ENCODE measurements at regions not wholly inside any gene's neighbourhood (a gene's known extent, or its start where the extent isn't known, plus 50 kb on each side); places are given as distances from the start of the nearest gene placed in this dataset.

DNA sequence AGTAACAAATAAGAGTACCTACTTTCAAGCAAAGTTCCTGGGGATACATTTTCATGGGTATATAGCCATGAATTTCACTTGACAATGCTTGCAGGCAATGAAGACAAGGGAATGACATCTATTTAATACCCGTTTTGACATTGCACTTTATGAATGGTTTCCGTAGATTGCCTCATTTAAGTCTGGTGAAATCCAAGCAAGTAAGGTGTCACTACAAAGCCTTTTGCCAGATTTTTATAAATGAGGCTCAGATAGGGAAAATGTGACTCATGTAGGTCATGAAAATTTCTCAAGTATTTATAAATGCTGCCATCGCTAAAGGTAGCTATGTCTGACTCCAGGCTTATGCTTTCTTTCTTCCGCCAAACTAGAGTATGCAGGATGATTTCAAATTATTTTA, 644.3 kb downstream of the CDH8 start:
- no peak for TF ChIP-seq PML (IDR thresholded peaks at IDR 0.05; ENCODE audit: low read length)
- TF ChIP-seq RCOR1 (conservative IDR thresholded peaks at IDR 0.05; ENCODE audit: low read depth, low read length), result no peak
- CTCF ChIA-PET, result no interaction called here
- FAIRE-seq, result no peak
- H4K20me1 ChIP-seq (ENCODE audit: control insufficient read depth, insufficient read depth), result no peaks in the 10 kb centered on the region
- POLR2A ChIA-PET, result no interaction called here
- no peaks in the 10 kb centered on the region for H3K36me3 ChIP-seq (ENCODE audit: control insufficient read depth in 2 of 2, insufficient read depth in 2 of 2, low read length in 1 of 2)
- H3K79me2 ChIP-seq (ENCODE audit: control insufficient read depth, insufficient read depth, low read length), result no peaks in the 10 kb centered on the region
- DNase-seq (ENCODE audit: low read depth, low spot score), result no peak
- SMC1A ChIA-PET (ENCODE audit: uncharacterized antibody, unreplicated experiment), result no interaction called here
- H3K27me3 ChIP-seq (replicated peaks in 1 of 2; ENCODE audit: control insufficient read depth in 2 of 2, insufficient read depth in 2 of 2, low read length in 1 of 2), result no peaks in the 10 kb centered on the region
- RAD21 ChIA-PET (ENCODE audit: unreplicated experiment), result no interaction called here
- no peak overlapping the region for H3K4me2 ChIP-seq (ENCODE audit: control insufficient read depth, insufficient read depth)
- no TSS peak for BruUV-seq (replicated peaks)
- WGBS (ENCODE audit: insufficient coverage, insufficient replicate concordance, low lambda C conversion rate, missing lambda C conversion rate), result 55% methylated on average over 4 of the region's 4 CpGs
- H3K4me3 ChIP-seq, result no peak overlapping the region
- H3K9ac ChIP-seq (ENCODE audit: control insufficient read depth, insufficient read depth, low read length), result no peak overlapping the region
- H3K9me3 ChIP-seq (replicated peaks; ENCODE audit: control insufficient read depth, insufficient read depth, low read length), result no peaks in the 10 kb centered on the region
- no peak for ATAC-seq
- in situ Hi-C loops (cut with MboI) (no loop called here), intact Hi-C loops (cut with micrococcal nuclease; ENCODE audit: unreplicated experiment) (no loop called here)
- H3K27ac ChIP-seq (ENCODE audit: control insufficient read depth, insufficient read depth), result no peak overlapping the region
- H3K4me1 ChIP-seq (ENCODE audit: control insufficient read depth, insufficient read depth, low read length), result no peaks in the 10 kb centered on the region
- H2AFZ ChIP-seq (ENCODE audit: control insufficient read depth, low read depth, low read length), result no peak overlapping the region

DNA sequence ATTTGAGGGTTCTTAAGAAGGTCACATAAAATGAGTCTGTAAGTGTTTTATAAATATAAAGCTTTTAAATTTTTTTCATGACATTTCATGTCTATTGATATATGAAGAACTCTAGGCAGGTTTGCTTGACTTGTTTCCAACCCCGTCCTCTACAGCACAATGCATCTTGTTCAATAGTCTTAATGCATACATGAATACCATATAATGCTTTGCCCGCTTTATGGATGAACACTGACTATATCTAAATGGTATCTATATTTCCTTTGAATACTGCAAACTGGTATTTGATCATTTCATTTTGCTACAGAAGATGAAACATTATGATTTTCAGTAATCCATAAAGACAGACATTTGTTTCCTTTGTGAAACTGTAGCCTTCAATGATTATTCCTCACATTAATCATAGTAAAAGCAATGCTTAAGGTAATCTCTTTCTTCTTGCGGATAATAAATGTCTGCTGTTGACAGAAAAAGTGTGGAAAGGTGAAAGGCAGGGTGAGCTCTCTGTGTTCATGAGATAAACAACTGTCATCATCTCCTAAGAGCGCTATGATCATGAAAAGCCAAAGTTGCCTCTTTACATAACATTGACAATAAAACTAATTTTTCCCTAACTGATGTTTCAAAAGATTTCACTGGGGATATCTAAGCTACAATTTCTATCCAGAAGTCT, 645.1 kb downstream of the CDH8 start:
- H2AFZ ChIP-seq (ENCODE audit: control insufficient read depth, low read depth, low read length), result no peak overlapping the region
- in situ Hi-C loops (cut with MboI) (no loop called here), intact Hi-C loops (cut with micrococcal nuclease; ENCODE audit: unreplicated experiment) (no loop called here)
- no peak overlapping the region for H3K4me3 ChIP-seq
- DNase-seq (ENCODE audit: low read depth, low spot score) (no peak), FAIRE-seq (no peak), ATAC-seq (no peak)
- H3K9ac ChIP-seq (ENCODE audit: control insufficient read depth, insufficient read depth, low read length), result no peak overlapping the region
- POLR2A ChIA-PET, result no interaction called here
- no peaks in the 10 kb centered on the region for H3K9me3 ChIP-seq (replicated peaks; ENCODE audit: control insufficient read depth, insufficient read depth, low read length)
- SMC1A ChIA-PET (ENCODE audit: uncharacterized antibody, unreplicated experiment), result no interaction called here
- no peaks in the 10 kb centered on the region for H3K79me2 ChIP-seq (ENCODE audit: control insufficient read depth, insufficient read depth, low read length)
- H3K27ac ChIP-seq (ENCODE audit: control insufficient read depth, insufficient read depth), result no peak overlapping the region
- RAD21 ChIA-PET (ENCODE audit: unreplicated experiment), result no interaction called here
- H3K36me3 ChIP-seq (ENCODE audit: control insufficient read depth in 2 of 2, insufficient read depth in 2 of 2, low read length in 1 of 2), result no peaks in the 10 kb centered on the region
- no peaks in the 10 kb centered on the region for H3K4me1 ChIP-seq (ENCODE audit: control insufficient read depth, insufficient read depth, low read length)
- H4K20me1 ChIP-seq (ENCODE audit: control insufficient read depth, insufficient read depth), result no peaks in the 10 kb centered on the region
- CTCF ChIA-PET, result no interaction called here
- H3K4me2 ChIP-seq (ENCODE audit: control insufficient read depth, insufficient read depth), result no peak overlapping the region
- BruUV-seq (replicated peaks), result no TSS peak
- WGBS (ENCODE audit: insufficient coverage, insufficient replicate concordance, low lambda C conversion rate, missing lambda C conversion rate), result 8% methylated on average over 4 of the region's 4 CpGs
- no peaks in the 10 kb centered on the region for H3K27me3 ChIP-seq (replicated peaks in 1 of 2; ENCODE audit: control insufficient read depth in 2 of 2, insufficient read depth in 2 of 2, low read length in 1 of 2)
- no peak for TF ChIP-seq SRF (IDR thresholded peaks at IDR 0.05; ENCODE audit: low read depth in 2 of 2, low read length in 2 of 2)
- no peak for TF ChIP-seq USF1 (IDR thresholded peaks at IDR 0.05; ENCODE audit: borderline replicate concordance, extremely low read length, insufficient read depth, low read depth, low read length)
- no peak for TF ChIP-seq PML (IDR thresholded peaks at IDR 0.05; ENCODE audit: low read length)
- no peak for TF ChIP-seq LARP7 (IDR thresholded peaks at IDR 0.05)
- TF ChIP-seq SIN3A (IDR thresholded peaks at IDR 0.05; ENCODE audit: low read depth, low read length), result no peak
- TF ChIP-seq, protein P1, sequence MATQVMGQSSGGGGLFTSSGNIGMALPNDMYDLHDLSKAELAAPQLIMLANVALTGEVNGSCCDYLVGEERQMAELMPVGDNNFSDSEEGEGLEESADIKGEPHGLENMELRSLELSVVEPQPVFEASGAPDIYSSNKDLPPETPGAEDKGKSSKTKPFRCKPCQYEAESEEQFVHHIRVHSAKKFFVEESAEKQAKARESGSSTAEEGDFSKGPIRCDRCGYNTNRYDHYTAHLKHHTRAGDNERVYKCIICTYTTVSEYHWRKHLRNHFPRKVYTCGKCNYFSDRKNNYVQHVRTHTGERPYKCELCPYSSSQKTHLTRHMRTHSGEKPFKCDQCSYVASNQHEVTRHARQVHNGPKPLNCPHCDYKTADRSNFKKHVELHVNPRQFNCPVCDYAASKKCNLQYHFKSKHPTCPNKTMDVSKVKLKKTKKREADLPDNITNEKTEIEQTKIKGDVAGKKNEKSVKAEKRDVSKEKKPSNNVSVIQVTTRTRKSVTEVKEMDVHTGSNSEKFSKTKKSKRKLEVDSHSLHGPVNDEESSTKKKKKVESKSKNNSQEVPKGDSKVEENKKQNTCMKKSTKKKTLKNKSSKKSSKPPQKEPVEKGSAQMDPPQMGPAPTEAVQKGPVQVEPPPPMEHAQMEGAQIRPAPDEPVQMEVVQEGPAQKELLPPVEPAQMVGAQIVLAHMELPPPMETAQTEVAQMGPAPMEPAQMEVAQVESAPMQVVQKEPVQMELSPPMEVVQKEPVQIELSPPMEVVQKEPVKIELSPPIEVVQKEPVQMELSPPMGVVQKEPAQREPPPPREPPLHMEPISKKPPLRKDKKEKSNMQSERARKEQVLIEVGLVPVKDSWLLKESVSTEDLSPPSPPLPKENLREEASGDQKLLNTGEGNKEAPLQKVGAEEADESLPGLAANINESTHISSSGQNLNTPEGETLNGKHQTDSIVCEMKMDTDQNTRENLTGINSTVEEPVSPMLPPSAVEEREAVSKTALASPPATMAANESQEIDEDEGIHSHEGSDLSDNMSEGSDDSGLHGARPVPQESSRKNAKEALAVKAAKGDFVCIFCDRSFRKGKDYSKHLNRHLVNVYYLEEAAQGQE (IDR thresholded peaks at IDR 0.05; ENCODE audit: low read depth, low read length), result no peak
- TF ChIP-seq TARDBP (IDR thresholded peaks at IDR 0.05; ENCODE audit: borderline replicate concordance), result no peak
- no peak for TF ChIP-seq TBL1XR1 (IDR thresholded peaks at IDR 0.05; ENCODE audit: low read depth, low read length)
